ENCODE measurements at regions not wholly inside any gene's neighbourhood (a gene's known extent, or its start where the extent isn't known, plus 50 kb on each side); places are given as distances from the start of the nearest gene placed in this dataset.

GRCh38 chr11:101777476-101777875, 137.3 kb upstream of the CEP126 start:
- no peak overlapping the region for H3K9ac ChIP-seq (replicated peaks; ENCODE audit: extremely low read depth, insufficient read depth, low read length)
- no peaks in the 10 kb centered on the region for H3K27me3 ChIP-seq (ENCODE audit: control insufficient read depth in 2 of 2, insufficient read depth in 2 of 2, low read length in 2 of 2)
- ChIA-PET CTCF (no interaction called here), POLR2A (no interaction called here)
- no TSS peak for BruUV-seq (replicated peaks)
- H3K4me3 ChIP-seq (replicated peaks in 1 of 3; ENCODE audit: insufficient read depth in 1 of 3, low read depth in 1 of 3, low read length in 3 of 3): no peak overlapping the region
- no peaks in the 10 kb centered on the region for H4K20me1 ChIP-seq (replicated peaks; ENCODE audit: control insufficient read depth, extremely low read depth, insufficient read depth, low read length)
- no peak overlapping the region for H2AFZ ChIP-seq (ENCODE audit: low read depth, low read length)
- TF ChIP-seq FOS (IDR thresholded peaks at IDR 0.05; ENCODE audit: borderline replicate concordance, insufficient read depth, low read length) (no peak), MAX (IDR thresholded peaks at IDR 0.05; ENCODE audit: insufficient read depth, insufficient read length) (no peak), EZH2 (IDR thresholded peaks at IDR 0.05; ENCODE audit: borderline replicate concordance, low read depth, low read length, severe bottlenecking) (no peak), GATA2 (IDR thresholded peaks at IDR 0.05; ENCODE audit: insufficient read depth, insufficient read length, low read depth, low read length) (no peak), POLR2A (IDR thresholded peaks at IDR 0.05; ENCODE audit: low read depth, low read length) (no peak), CTCF (IDR thresholded peaks at IDR 0.05; ENCODE audit: extremely low read depth in 1 of 2, insufficient read depth in 1 of 2, low read depth in 1 of 2, low read length in 2 of 2) (no peak), JUN (IDR thresholded peaks at IDR 0.05; ENCODE audit: borderline replicate concordance, insufficient read depth, insufficient read length, low read depth) (no peak), MYC (IDR thresholded peaks at IDR 0.05; ENCODE audit: low read depth, low read length) (no peak), POLR2AphosphoS5 (IDR thresholded peaks at IDR 0.05; ENCODE audit: insufficient read depth, low read depth, low read length) (no peak)
- H3K27ac ChIP-seq (ENCODE audit: insufficient read depth, low read depth, low read length): no peak overlapping the region
- H3K4me1 ChIP-seq (ENCODE audit: control insufficient read depth, extremely low read depth, insufficient read depth, low read length): no peaks in the 10 kb centered on the region
- dilution Hi-C loops (cut with MboI; ENCODE audit: extremely low pct_ligation_motif_present, low sequenced_read_pairs) (no loop called here), intact Hi-C loops (cut with micrococcal nuclease) (no loop called here)
- no peaks in the 10 kb centered on the region for H3K9me3 ChIP-seq (replicated peaks; ENCODE audit: control insufficient read depth, insufficient read depth, low read length)
- FAIRE-seq (no peak), DNase-seq (ENCODE audit: low read depth, low spot score) (no peak)
- H3K9me1 ChIP-seq (replicated peaks; ENCODE audit: control insufficient read depth, extremely low read depth, insufficient read depth, low read length): no peaks in the 10 kb centered on the region
- H3K36me3 ChIP-seq (ENCODE audit: control insufficient read depth in 2 of 2, extremely low read depth in 1 of 2, insufficient read depth in 2 of 2, low read length in 2 of 2): no peaks in the 10 kb centered on the region
- no peak overlapping the region for H3K4me2 ChIP-seq (ENCODE audit: insufficient read depth, low read length)
- H3K79me2 ChIP-seq (ENCODE audit: control insufficient read depth, insufficient read depth, low read length): no peaks in the 10 kb centered on the region

All from endothelial cell of umbilical vein (primary cell).